ENCODE measurements at regions not wholly inside any gene's neighbourhood (a gene's known extent, or its start where the extent isn't known, plus 50 kb on each side); places are given as distances from the start of the nearest gene placed in this dataset.

DNA sequence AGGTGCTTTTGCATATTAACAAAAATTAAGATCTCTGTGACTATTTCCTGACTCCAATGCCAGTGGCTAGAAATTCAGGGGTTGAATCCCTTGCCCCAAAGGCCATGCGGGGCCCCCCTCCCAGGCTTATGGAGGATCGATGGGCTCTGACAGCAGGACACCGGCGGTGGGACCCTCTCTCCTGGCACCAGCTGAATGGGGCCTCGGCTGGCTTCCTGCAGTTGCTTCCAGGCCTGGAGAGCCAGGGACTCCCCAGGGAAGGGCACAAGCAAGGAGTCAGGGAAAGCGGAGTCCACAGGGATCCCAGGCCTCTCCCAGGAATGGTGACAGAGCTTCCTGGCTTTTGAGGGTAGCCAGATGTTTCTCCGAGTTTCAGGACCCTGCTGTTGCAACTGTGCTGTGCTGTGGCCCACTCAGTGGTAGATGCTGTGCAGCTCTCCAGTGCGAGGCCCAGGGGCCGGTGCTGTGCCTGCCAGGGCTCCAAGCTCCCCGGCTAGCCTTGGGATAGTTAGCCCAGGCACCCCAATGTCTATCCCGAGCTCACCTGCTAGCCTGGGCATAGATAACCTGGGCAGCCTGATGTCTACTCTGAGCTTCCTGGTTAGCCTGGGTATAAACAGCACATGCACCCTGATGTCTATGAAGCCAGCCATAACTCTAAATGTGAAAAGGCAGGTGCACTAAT lies 372.6 kb downstream of the SHANK2 start:
- H3K4me3 ChIP-seq: no peak overlapping the region
- no peaks in the 10 kb centered on the region for H4K20me1 ChIP-seq (ENCODE audit: insufficient read depth, poor library complexity, severe bottlenecking)
- H2AFZ ChIP-seq: no peak overlapping the region
- no peaks in the 10 kb centered on the region for H3K9me2 ChIP-seq (replicated peaks; ENCODE audit: insufficient read depth)
- TF ChIP-seq CTCF (IDR thresholded peaks at IDR 0.05; ENCODE audit: poor library complexity) (no peak), EZH2 (IDR thresholded peaks at IDR 0.05; ENCODE audit: borderline replicate concordance) (no peak), EZH2phosphoT487 (IDR thresholded peaks at IDR 0.05; ENCODE audit: low read depth, severe bottlenecking, unreplicated experiment) (no peak)
- H3K36me3 ChIP-seq (replicated peaks; ENCODE audit: insufficient read depth, low read depth): no peaks in the 10 kb centered on the region
- WGBS (ENCODE audit: low lambda C conversion rate, missing lambda C conversion rate): 94% methylated on average over 11 of the region's 11 CpGs
- no peak overlapping the region for H3K27ac ChIP-seq
- DNase-seq (ENCODE audit: low spot score): no peak
- no peaks in the 10 kb centered on the region for H3K79me2 ChIP-seq
- no peaks in the 10 kb centered on the region for H3K4me1 ChIP-seq (ENCODE audit: insufficient read depth)
- no peaks in the 10 kb centered on the region for H3K27me3 ChIP-seq
- H3K9me3 ChIP-seq (ENCODE audit: low read depth): no peaks in the 10 kb centered on the region
- H3K4me2 ChIP-seq: no peak overlapping the region

GRCh38 chr11:70880416-70880815 lies 372.0 kb downstream of the SHANK2 start:
- Histone ChIP-seq H3K4me1 (ENCODE audit: insufficient read depth) (no peaks in the 10 kb centered on the region), H3K79me2 (no peaks in the 10 kb centered on the region), H3K27ac (no peak overlapping the region), H2AFZ (no peak overlapping the region), H3K4me3 (no peak overlapping the region), H3K9me3 (ENCODE audit: low read depth) (no peaks in the 10 kb centered on the region), H4K20me1 (ENCODE audit: insufficient read depth, poor library complexity, severe bottlenecking) (no peaks in the 10 kb centered on the region), H3K4me2 (no peak overlapping the region), H3K27me3 (no peaks in the 10 kb centered on the region), H3K9me2 (replicated peaks; ENCODE audit: insufficient read depth) (no peaks in the 10 kb centered on the region), H3K36me3 (replicated peaks; ENCODE audit: insufficient read depth, low read depth) (no peaks in the 10 kb centered on the region)
- DNase-seq (ENCODE audit: low spot score): no peak
- WGBS (ENCODE audit: low lambda C conversion rate, missing lambda C conversion rate): 92% methylated on average over 5 of the region's 5 CpGs
- TF ChIP-seq EZH2phosphoT487 (IDR thresholded peaks at IDR 0.05; ENCODE audit: low read depth, severe bottlenecking, unreplicated experiment): no peak
- TF ChIP-seq CTCF (IDR thresholded peaks at IDR 0.05; ENCODE audit: poor library complexity): no peak
- TF ChIP-seq EZH2 (IDR thresholded peaks at IDR 0.05; ENCODE audit: borderline replicate concordance): no peak

DNA sequence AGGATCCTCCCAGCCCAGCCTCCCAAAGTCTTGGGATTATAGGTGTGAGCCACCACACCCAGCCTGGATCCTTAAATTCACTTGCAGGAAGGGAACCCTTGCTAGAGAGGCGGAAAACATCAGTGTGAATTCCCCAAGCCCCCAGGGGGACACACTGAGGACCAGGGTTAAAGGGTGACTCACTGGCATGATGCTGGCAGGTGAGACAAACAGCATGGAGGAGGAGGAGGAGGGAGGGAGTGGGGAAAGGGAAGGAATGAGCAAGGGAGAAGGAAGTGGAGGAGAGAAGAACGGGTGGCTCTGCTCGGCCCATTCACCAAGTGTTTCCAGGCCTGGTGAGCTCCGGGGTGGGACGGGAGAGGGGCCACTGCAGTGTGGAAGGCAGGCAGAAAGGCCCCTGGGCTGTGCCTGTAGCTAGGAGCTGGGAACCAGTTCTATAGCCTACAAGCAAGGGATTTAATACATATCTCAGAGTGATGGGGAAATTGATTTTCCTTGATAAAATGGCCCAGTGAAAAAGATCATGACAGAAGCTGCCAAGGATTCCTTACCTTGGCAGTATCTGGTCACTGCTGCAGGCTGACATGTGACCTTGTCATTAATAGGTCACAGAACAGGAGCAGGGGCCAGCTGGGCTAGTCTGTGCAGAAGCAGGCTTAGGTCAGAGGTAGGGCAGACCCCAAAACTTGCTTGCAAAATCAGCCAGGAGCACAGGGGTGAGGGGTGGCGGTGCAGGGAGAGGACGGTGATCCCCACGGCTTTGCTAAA lies 370.2 kb downstream of the SHANK2 start:
- Histone ChIP-seq H4K20me1 (ENCODE audit: insufficient read depth, poor library complexity, severe bottlenecking) (no peaks in the 10 kb centered on the region), H3K36me3 (replicated peaks; ENCODE audit: insufficient read depth, low read depth) (no peaks in the 10 kb centered on the region), H3K27ac (no peak overlapping the region), H2AFZ (no peak overlapping the region), H3K9me3 (ENCODE audit: low read depth) (no peaks in the 10 kb centered on the region), H3K79me2 (no peaks in the 10 kb centered on the region), H3K4me3 (no peak overlapping the region), H3K9me2 (replicated peaks; ENCODE audit: insufficient read depth) (no peaks in the 10 kb centered on the region), H3K4me2 (no peak overlapping the region), H3K27me3 (no peaks in the 10 kb centered on the region), H3K4me1 (ENCODE audit: insufficient read depth) (no peaks in the 10 kb centered on the region)
- TF ChIP-seq EZH2phosphoT487 (IDR thresholded peaks at IDR 0.05; ENCODE audit: low read depth, severe bottlenecking, unreplicated experiment) (no peak), CTCF (IDR thresholded peaks at IDR 0.05; ENCODE audit: poor library complexity) (no peak), EZH2 (IDR thresholded peaks at IDR 0.05; ENCODE audit: borderline replicate concordance) (no peak)
- DNase-seq (ENCODE audit: low spot score): no peak
- 85% methylated on average over 8 of the region's 8 CpGs for WGBS (ENCODE audit: low lambda C conversion rate, missing lambda C conversion rate)
